Right lung (tissue), 2 donors: ENCODE measurements at regions not wholly inside any gene's neighbourhood (a gene's known extent, or its start where the extent isn't known, plus 50 kb on each side); places are given as distances from the start of the nearest gene placed in this dataset.

Experiments used
- DNase-seq, 2 donors: peaks; one replicate each; pipeline ENCODE4 v3.0.0-alpha.2; 2013

DNA sequence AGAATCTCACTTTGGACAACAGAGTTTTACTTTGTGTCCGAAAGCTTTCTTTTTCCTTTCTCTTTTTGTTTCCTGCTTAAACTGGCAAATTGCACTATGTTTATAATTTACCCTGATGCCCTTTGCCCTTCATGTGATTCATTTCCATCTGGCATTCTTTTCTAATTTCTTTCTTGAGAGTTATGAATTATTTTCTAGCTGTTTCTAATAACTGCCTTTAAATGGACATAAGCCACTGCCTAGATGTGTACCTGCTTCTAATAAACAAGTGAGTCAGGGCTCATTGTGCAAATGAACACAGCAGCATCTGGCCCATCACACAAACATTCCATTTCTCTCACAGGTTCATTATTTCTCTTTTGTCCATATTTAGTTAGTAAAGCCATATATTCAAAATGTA is 242.3 kb upstream of the GPRIN3 start:
- no peak for DNase-seq

DNA sequence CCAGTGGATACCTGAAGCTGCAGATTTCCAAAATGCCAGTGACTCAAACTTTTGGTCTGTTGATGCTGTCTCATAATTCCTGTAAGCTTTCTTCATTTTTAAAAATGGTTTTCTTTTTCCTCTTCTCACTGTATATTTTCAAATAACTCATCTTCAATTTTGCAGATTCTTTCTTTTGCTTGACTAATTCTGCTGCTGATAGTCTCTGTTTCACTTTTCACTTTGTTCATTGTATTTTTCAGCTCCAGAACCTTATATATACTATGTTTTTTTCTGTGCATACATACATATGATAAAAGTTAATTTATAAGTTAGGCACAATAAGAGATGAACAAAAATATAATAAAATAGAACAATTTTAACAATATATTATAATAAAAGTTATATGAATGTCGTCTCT is 237.7 kb upstream of the GPRIN3 start:
- no peak for DNase-seq

DNA sequence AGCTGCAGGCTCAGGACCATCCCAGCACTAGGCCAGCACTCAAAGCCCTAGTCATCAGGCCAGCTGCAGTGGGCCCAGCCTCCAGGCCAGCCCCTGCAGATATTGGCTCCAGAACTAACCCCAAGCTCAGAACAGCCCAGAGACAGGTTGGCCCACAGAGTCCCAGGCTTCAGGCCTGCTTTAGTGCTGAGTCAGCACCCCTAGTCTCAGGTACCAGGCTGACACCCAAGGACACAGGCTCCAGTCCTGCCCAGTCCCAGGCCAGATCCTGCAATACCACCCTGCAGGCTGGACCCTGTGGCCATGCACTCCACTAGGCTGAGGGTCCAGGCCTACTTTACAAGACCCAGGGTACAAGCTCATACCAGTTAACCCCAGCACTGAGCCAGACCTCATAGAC is 234.4 kb upstream of the GPRIN3 start:
- DNase-seq: no peak

DNA sequence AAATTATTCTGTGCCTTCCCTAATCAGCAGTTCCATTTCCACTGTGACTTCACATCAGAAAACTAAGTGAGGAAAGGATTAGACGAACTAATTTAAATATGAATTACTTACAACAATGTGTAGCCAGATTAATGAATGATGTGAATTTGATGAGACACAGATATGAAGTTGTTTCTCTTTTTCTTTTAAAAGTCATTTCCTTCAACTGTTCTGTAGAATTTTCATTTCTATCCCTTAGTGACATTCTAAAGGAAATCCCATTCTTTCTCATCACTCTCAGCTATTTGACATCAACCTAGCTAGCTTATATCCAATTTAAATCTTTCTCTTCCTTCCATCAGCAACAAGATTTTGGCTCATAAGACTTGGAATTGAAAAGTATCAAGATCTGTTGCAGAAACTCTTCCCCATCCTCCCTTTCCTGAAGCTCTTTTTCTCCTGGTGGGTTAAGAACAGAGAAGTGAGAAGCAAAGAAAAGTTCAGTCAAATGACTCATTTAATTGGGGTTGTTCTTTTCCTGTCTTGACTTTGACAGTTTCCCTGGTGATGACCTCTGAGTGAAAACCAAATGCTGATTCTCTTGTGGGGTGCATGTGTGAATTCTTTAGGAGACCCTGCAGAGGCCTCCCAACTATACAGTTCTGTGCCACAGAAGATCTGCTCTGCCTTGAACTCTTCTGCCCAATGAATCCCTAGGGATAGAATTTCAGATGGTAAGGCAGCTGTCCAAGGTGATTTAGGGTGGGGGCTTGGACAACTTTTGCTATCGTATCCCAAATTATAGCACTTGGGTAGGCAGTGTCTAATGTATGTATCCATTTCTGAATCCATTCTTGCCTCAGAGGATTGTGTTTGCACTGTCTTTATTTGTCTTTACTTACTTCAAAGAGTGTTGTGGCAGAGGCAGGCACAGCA is 232.5 kb upstream of the GPRIN3 start:
- no peak for DNase-seq

DNA sequence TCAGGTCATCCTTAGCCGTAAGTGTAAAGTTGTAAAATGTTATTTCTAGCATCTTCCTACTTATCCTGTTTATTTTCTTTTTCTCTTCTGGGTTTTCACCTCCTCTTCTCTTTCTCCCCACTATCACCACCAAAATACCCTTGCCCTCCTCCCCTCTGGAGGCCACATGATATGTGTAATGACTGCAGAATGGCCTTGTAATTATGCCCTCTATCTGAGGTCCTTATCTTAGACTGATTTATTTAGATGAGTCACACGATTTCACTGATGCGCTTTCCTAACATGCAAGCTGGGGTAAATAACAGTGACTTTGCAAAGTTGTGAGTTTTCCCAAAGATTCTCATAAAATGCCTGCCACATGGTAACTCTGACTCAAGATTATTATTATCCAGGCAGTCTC is 231.8 kb upstream of the GPRIN3 start:
- no peak for DNase-seq

DNA sequence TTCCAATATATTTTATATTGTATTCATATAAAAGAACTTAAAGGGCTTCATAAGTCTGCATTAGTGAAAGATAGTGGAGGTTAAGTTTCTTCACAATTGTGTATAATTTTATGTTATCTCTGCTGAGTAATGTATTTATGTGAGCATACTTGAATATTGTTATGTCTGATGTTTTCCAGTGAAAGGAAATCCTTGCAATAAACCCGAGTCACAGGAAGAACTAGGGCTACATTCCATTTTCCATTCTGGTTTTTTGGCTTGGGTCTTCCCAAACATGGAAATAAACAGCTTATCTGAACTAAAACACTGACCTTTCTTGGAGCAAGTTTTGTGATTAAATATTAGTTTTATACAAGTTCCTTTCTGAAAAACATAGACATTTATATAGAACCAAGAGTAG is 231.3 kb upstream of the GPRIN3 start:
- no peak for DNase-seq

DNA sequence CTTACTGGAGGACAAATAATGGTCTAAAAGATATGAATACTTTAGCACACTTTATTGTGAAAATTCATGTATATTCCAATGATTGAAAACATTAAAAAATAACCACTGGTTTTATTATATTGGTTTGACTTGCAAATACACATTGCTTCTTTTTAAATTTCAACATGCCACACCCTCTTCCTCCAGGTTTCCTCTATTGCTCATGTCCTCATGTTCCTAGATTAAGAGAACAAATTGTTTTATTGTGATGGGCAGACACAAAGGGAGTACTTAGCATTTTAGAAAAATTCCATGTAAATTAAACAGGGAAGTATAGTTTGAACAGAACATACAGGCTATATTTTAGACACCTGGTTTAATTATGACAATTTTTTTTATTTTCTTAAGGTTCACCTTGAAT is 230.6 kb upstream of the GPRIN3 start:
- no peak for DNase-seq

DNA sequence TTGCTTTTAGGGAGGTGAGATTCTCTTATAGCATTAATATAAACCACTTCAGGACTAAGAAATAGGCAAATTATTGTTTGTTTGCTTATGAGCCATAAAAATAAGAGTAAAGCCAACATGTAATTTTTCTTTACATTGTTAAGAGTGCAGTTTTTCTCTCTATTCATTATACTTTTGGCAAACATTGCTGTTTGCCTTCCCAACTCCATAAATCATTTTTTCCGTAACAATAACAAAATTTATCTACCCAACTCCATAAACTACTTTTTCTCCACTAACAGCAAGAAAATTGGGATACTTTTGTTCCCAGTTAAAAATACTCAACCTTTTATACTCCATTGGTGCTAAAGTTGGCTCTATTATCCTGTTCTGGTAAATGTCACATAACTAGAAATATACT is 229.7 kb upstream of the GPRIN3 start:
- DNase-seq: no peak

DNA sequence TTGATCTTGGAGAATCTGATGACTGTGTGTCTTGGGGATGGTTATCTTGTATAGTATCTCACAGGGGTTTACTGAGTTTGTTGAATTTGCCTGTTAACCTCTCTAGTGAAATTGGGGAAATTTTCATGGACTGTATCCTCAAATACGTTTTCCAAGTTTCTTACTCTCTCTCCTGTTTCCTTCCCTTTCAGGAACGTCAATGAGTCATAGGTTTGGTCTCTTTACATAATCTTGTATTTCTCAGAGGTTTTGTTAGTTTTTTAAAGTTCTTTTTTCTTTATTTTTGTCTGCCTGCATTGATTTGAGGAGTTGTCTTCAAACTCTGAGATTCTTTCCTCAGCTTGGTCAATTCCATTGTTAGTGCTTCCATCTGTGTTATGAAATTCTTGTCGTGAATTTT is 227.7 kb upstream of the GPRIN3 start:
- DNase-seq: no peak

DNA sequence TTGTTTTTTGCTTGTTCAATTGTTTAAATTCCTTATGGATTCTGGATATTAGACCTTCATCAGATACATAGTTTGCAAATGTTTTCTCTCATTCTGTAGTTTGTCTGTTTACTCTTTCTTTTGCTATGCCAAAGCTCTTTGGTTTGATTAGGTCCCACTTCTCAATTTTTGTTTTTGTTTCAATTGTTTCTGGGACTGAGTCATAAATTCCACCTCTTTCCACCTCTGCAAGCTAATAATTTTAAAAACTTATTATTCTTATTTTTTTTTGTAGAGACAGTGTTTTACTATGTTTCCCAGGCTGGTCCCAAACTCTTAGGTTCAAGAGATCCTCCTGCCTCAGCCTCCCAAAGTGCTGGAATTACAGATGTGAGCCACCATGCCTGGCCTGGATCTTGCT is 226.8 kb upstream of the GPRIN3 start:
- no peak for DNase-seq

DNA sequence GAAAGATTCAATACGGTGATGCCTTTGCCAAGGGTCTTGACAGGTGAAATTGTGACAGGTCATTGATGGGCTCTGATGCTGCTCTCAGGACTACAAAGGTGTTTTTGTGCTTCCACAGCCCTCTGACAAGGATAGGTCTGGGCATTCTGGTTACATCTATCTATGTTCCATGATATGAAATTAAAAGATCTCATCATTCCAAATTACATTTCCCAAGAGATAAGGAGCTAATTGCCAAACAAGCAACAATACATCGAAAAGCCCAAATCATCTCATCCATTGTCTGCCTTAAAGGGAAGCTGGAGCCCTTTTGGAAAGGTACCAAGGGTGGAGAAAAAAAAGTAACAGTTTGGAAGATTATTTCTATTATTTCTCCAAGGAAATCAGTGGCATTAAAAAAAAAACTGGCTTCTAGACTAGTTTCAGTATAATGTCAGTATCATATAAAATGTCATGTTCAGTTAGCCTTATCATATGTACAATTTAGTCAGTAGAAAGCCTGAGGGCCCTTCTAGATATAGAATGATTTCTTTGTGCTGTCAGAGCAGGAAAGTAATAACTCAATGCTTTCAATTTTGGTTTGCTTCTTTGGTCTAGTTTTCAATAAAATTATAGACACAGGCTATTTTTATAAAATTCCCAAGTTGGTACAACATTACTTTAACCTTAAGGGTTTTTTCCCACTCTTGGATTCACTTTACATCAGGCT is 224.5 kb upstream of the GPRIN3 start:
- no peak for DNase-seq

DNA sequence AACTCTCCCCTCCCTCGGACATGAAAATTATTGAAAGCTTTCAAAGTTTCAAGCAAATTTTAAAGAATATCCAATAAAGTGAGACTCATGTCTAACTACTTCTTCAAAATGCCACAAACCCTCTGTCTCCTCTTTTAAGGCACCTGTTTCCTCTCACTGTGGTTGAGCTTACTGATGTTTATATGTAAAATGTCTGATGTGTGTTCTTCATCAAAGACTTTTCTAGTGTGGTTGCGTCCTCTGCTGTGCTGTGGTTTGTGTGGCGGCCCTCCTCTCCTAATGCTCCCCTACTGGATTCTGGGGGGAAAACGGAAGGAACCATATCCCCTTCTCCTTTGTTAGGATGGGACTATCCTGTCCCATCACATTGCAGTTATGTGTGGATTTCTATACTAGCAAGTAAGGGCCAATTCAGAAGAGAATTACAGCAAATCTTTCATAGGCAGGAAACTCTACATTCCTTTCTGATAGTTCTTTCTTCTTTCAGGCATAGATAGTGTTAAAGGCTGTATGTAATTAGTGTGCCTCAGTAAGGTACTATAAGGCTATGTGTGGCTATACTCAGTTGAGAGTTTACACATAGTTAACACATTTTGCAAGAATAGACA is 221.0 kb upstream of the GPRIN3 start:
- no peak for DNase-seq

DNA sequence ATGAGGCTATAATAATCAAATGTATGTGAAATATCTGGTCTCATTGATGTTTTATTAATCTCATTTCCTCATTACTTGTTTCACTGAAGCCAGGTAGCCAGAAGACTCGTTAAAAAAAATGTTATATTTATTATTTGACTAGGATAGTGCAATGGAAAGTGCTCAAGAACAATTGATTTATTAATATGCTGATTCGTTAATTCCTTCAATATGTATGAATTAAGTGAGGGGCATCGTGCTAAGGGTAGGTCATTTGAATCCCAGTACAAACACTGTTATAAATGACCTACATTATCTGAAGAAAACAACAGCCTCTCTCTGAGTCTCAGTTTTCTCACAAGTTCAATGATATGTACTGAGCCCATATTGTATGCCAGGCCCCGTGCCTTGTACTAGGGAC is 214.2 kb upstream of the GPRIN3 start:
- DNase-seq: no peak

DNA sequence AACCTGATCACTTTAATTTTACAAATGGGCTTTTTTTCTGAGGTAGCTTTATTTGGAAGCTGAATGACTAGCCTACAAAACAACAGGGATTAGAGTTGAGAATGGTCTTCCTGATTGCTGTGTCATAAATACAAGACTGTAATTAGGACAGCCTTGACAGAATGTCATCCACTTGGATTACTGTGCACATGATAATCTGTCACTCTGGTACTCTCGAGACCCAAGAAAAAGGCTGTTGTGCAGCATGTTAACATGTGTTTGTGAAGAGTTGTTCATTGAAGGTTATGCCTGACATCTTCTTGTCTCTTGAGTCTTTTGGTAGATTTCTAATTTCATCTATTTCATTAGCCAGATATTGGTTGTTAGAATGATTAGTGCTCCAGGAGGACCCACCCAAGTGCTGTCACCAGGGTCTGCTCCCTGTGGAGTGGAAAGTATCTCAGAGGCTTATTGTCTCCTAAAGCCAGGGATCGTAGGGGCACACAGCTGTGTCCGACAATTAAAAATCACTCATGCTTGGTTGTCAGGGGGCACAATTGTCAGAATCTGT is 212.2 kb upstream of the GPRIN3 start:
- no peak for DNase-seq

DNA sequence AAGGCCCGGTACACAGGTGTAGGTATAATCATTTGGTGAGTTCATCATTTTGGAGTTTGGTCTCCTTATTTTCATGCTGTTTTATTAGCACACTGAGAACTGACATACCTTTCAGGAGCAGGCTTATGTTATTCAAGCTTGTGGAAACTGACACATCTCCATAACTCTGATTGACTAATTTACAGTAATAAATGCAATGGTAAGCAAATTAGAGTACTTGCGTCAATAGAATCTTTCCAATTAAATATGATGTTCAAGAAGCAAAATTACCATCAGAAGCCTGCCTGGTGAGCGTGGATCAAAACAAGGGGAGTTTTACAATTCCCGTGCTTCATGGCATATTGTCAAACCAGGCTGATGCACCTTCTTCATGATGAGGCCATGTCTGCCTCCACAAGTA is 210.7 kb upstream of the GPRIN3 start:
- DNase-seq: no peak

DNA sequence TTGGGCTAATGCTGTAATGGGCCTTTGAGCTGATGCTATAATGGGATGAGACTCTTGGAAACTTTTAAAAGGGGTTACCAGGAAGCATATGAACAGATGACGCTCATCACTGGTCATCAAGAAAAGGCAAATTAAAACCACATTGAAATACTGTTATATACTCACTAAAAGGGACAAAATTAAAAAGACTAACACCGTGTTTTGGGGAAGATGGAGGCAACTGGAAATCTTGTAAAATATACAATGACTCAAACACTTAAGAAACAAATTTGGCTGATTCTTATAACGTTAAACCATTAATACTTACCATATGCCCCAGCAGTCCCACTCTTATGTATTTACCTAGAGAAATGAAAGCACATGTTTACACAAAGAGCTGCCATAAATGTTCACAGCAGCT is 207.2 kb upstream of the GPRIN3 start:
- DNase-seq: no peak

DNA sequence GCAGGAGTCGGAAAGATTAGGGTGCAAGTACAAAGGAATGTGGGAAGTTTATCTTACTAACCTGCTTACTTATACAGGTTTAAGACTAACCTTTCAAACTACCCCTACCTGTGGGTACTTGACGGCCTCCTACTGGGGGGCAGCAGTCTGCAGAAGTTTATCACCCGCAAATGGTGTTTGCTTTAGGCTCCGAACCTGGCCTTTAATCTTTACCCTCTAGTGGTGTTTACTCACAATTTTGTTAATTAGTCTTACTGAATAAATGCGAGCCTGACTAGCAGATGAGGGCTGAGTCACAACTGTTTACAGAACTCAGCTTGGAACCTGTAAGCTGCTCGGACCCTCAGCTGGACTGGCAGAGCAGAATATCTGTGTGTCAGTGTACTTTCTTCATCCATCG is 204.2 kb upstream of the GPRIN3 start:
- DNase-seq: no peak

DNA sequence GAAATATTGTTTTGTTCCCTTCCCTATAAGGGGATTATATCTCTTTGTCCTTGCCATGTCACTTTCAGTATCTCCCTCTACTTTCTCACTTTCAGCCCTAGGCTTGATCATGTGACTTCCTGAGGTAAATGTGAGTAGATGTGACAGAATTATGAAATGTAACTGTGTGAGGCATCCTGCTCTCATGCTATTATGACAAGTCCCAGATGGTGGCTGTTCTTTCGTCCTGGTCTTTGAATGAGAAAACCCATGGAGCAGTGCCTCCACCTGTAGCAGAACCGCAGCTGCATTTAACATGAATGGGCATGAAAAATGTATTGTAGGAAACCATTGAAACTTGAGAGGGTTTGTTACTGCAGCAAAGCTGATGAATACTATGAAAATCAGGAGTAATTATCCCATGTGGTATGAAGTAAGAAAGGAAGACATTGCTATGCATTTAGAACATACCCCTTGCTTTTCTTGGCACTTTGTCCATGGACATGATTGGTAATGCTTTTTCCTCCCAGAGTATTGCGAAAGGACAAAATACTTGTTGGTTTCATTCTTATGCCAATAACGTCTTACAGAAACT is 202.2 kb upstream of the GPRIN3 start:
- no peak for DNase-seq

DNA sequence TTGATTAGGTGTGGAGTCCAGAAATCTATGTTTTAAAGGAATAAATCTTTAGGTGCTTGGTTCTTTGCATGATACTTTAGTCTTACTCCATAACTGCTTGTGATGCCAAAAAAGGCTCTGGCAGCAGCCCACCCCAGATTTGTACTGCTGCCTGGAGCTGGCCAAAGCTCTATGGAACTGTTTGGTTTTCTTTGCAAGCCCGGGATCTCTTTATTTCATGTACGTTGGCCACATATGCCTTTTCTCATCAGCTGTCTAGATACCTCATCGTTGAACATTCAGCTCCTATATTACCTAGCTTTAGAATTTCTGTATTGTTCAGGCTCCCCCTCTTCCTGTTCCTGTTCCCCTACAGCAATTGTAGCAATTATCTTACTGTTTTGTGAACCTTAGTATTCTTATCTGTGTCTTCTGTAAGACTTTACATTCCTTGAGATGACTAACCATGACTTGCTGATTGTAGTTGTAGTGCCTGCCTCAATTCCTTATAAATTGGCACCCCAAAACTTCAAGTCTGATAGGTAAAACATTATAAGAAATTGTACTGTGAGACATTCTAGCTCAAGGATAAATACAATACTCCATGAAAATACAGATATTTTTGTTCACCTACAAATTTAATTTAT is 199.4 kb upstream of the GPRIN3 start:
- DNase-seq: no peak

DNA sequence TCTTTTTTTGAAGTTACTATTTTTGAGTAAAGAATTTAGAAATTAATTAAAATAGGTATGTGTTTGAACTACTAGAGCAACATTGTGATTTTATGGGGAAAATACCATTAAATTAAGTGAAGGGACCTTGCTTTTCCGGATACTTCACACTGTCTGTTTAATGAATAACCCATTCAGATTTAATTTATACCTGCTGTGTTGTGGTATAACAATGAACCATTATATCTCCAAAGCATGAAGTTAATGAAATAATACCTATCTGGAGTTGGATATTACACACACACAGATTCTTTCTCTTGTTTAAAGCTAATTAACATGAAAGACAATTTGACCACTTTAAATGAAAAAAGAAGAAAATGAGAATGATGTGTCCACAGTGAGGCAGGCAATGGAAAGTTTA is 195.0 kb upstream of the GPRIN3 start:
- no peak for DNase-seq

DNA sequence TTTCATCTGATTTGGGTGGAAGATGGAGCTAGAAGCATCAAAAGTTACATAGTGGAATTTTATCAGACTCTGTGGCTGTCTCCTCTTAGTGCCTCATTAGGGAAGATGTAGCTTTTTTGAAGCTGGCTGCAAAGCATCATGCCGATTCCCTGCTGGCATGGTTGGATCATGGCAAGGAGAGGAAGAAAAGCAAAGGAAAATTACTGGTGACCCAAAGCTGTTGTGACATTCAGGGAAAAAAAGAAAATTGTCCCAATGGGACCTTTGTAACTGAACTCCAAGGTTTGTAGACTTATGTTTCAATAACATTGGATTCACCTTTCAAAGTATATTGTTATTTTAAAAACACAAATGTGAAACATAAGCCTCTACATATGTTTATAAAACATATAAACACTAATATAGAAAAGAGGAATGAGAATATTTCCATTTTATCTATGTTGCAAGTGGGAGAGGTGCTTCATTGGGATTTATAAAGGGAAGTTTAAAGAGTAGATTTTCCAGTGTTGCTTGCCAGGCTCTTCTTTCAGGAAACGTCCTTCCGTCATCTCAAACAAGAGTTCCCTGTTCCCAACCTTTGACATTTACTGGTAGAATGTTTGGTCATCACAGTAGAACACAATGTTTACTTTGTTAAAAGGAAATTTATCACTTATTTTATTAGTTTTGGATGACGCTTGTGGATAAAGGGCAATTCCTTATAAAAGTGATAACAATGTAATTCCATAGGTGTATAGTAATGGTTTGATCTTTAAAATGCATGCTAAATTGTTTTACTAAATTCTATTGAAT is 190.1 kb upstream of the GPRIN3 start:
- DNase-seq: no peak
